ENCODE measurements at regions not wholly inside any gene's neighbourhood (a gene's known extent, or its start where the extent isn't known, plus 50 kb on each side); places are given as distances from the start of the nearest gene placed in this dataset.

- no peak overlapping the region for H3K4me3 ChIP-seq (ENCODE audit: low read length, poor library complexity, severe bottlenecking)
- no peaks in the 10 kb centered on the region for H3K36me3 ChIP-seq (ENCODE audit: insufficient read depth, low read length)
- no peaks in the 10 kb centered on the region for H3F3A ChIP-seq (ENCODE audit: low read depth)
- H3K9me3 ChIP-seq (ENCODE audit: insufficient read depth, low read depth, low read length), result no peaks in the 10 kb centered on the region
- H3K9ac ChIP-seq (ENCODE audit: low read depth, low read length, poor library complexity, severe bottlenecking), result no peak overlapping the region
- H3K4me1 ChIP-seq (ENCODE audit: insufficient read depth, low read length, poor library complexity, severe bottlenecking), result peaks cover 28% of the 10 kb centered on the region
- H2AFZ ChIP-seq (ENCODE audit: low read length), result no peak overlapping the region
- no peaks in the 10 kb centered on the region for H3K79me2 ChIP-seq (ENCODE audit: insufficient read depth, low read length)
- no peaks in the 10 kb centered on the region for H3K27me3 ChIP-seq (ENCODE audit: insufficient read depth, low read length, poor library complexity, severe bottlenecking)
- no peaks in the 10 kb centered on the region for H4K20me1 ChIP-seq (ENCODE audit: insufficient read depth, low read length, poor library complexity, severe bottlenecking)
- no peak overlapping the region for H3K4me2 ChIP-seq (ENCODE audit: low read depth, low read length, poor library complexity, severe bottlenecking)
- TF ChIP-seq, protein P1, sequence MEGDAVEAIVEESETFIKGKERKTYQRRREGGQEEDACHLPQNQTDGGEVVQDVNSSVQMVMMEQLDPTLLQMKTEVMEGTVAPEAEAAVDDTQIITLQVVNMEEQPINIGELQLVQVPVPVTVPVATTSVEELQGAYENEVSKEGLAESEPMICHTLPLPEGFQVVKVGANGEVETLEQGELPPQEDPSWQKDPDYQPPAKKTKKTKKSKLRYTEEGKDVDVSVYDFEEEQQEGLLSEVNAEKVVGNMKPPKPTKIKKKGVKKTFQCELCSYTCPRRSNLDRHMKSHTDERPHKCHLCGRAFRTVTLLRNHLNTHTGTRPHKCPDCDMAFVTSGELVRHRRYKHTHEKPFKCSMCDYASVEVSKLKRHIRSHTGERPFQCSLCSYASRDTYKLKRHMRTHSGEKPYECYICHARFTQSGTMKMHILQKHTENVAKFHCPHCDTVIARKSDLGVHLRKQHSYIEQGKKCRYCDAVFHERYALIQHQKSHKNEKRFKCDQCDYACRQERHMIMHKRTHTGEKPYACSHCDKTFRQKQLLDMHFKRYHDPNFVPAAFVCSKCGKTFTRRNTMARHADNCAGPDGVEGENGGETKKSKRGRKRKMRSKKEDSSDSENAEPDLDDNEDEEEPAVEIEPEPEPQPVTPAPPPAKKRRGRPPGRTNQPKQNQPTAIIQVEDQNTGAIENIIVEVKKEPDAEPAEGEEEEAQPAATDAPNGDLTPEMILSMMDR (conservative IDR thresholded peaks at IDR 0.05; ENCODE audit: low read length), result no peak
- no peak for TF ChIP-seq EZH2phosphoT487 (IDR thresholded peaks at IDR 0.05; ENCODE audit: borderline replicate concordance)
- no peaks in the 10 kb centered on the region for H3K9me2 ChIP-seq (replicated peaks; ENCODE audit: low read depth, low read length)
Observed at GRCh38 chr9:134563397-134563796, 78.2 kb upstream of the COL5A1 start.

GRCh38 chr9:134564431-134565170 is 77.0 kb upstream of the COL5A1 start:
- TF ChIP-seq, protein P1 (conservative IDR thresholded peaks at IDR 0.05; ENCODE audit: low read length), result no peak
- TF ChIP-seq EZH2phosphoT487 (IDR thresholded peaks at IDR 0.05; ENCODE audit: borderline replicate concordance), result no peak
- H3K4me3 ChIP-seq (ENCODE audit: low read length, poor library complexity, severe bottlenecking), result no peak overlapping the region
- H3K9ac ChIP-seq (ENCODE audit: low read depth, low read length, poor library complexity, severe bottlenecking), result no peak overlapping the region
- no peaks in the 10 kb centered on the region for H3K79me2 ChIP-seq (ENCODE audit: insufficient read depth, low read length)
- peaks cover 26% of the 10 kb centered on the region for H3K4me1 ChIP-seq (ENCODE audit: insufficient read depth, low read length, poor library complexity, severe bottlenecking)
- no peaks in the 10 kb centered on the region for H3K36me3 ChIP-seq (ENCODE audit: insufficient read depth, low read length)
- no peaks in the 10 kb centered on the region for H3K27me3 ChIP-seq (ENCODE audit: insufficient read depth, low read length, poor library complexity, severe bottlenecking)
- no peaks in the 10 kb centered on the region for H3K9me2 ChIP-seq (replicated peaks; ENCODE audit: low read depth, low read length)
- H4K20me1 ChIP-seq (ENCODE audit: insufficient read depth, low read length, poor library complexity, severe bottlenecking), result no peaks in the 10 kb centered on the region
- H3K4me2 ChIP-seq (ENCODE audit: low read depth, low read length, poor library complexity, severe bottlenecking), result no peak overlapping the region
- H3F3A ChIP-seq (ENCODE audit: low read depth), result no peaks in the 10 kb centered on the region
- no peaks in the 10 kb centered on the region for H3K9me3 ChIP-seq (ENCODE audit: insufficient read depth, low read depth, low read length)
- H2AFZ ChIP-seq (ENCODE audit: low read length), result no peak overlapping the region

DNA sequence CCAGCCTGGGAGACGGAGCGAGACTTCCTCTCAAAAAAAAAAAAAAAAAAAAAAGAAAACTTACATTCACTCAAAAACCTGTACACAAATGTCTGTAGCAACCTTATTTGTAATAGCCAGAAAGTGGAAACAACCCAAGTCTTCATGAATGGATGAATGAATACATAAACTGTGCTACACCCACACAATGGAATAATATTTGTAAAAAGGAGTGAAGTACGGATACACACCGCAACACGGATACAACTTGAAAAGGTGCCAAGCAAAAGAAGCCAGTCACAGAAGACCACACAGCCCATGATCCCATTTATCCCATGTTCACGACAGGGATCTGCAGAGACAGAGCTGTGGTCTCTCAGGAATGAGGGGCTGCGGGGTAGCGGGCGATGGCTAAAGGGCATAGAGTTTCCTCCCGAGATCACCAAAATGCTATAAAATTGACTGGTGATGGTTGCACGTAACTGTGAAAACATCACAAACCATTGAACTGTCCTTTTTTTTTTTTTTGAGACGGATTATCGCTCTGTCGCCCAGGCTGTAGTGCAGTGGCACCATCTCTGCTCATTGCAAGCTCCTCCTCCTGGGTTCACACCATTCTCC is 76.2 kb upstream of the COL5A1 start:
- Histone ChIP-seq H3K4me1 (ENCODE audit: insufficient read depth, low read length, poor library complexity, severe bottlenecking) (peaks cover 26% of the 10 kb centered on the region), H3K4me2 (ENCODE audit: low read depth, low read length, poor library complexity, severe bottlenecking) (no peak overlapping the region), H3K27me3 (ENCODE audit: insufficient read depth, low read length, poor library complexity, severe bottlenecking) (no peaks in the 10 kb centered on the region), H4K20me1 (ENCODE audit: insufficient read depth, low read length, poor library complexity, severe bottlenecking) (no peaks in the 10 kb centered on the region), H3F3A (ENCODE audit: low read depth) (no peaks in the 10 kb centered on the region), H2AFZ (ENCODE audit: low read length) (no peak overlapping the region), H3K9ac (ENCODE audit: low read depth, low read length, poor library complexity, severe bottlenecking) (no peak overlapping the region), H3K4me3 (ENCODE audit: low read length, poor library complexity, severe bottlenecking) (no peak overlapping the region), H3K79me2 (ENCODE audit: insufficient read depth, low read length) (no peaks in the 10 kb centered on the region), H3K9me2 (replicated peaks; ENCODE audit: low read depth, low read length) (no peaks in the 10 kb centered on the region), H3K36me3 (ENCODE audit: insufficient read depth, low read length) (no peaks in the 10 kb centered on the region), H3K9me3 (ENCODE audit: insufficient read depth, low read depth, low read length) (no peaks in the 10 kb centered on the region)
- TF ChIP-seq, protein P1 (conservative IDR thresholded peaks at IDR 0.05; ENCODE audit: low read length), result no peak
- no peak for TF ChIP-seq EZH2phosphoT487 (IDR thresholded peaks at IDR 0.05; ENCODE audit: borderline replicate concordance)
